Neuronal stem cell (in vitro differentiated cells): ENCODE measurements at regions not wholly inside any gene's neighbourhood (a gene's known extent, or its start where the extent isn't known, plus 50 kb on each side); places are given as distances from the start of the nearest gene placed in this dataset.

Experiments
- DNase-seq: peaks from one replicate; pipeline ENCODE4 v3.0.0-alpha.2; 2013; ENCODE audit warnings: low spot score
- H2AFZ ChIP-seq: one replicate; pipeline ENCODE4 v1.6.1; 2013; ENCODE audit warnings: mild to moderate bottlenecking, low read length, inconsistent platforms
- H2AK5ac ChIP-seq: 2 replicates; pipeline ENCODE4 v1.6.1; 2013; ENCODE audit warnings: low read depth, mild to moderate bottlenecking, inconsistent platforms, low read length, moderate library complexity, mixed read lengths
- H2BK120ac ChIP-seq: 2 replicates; pipeline ENCODE4 v1.6.1; 2013; ENCODE audit warnings: low read depth, mild to moderate bottlenecking, inconsistent platforms, low read length, moderate library complexity, mixed read lengths
- H2BK12ac ChIP-seq: one replicate; pipeline ENCODE4 v1.6.1; 2013; ENCODE audit warnings: low read length, inconsistent platforms
- H2BK15ac ChIP-seq: 2 replicates; pipeline ENCODE4 v1.6.1; 2013; ENCODE audit warnings: mild to moderate bottlenecking, low read length, inconsistent platforms, mixed read lengths
- H2BK5ac ChIP-seq: one replicate; pipeline ENCODE4 v1.6.1; 2013; ENCODE audit warnings: inconsistent platforms, mild to moderate bottlenecking, low read length, moderate library complexity
- H3K14ac ChIP-seq: one replicate; pipeline ENCODE4 v1.6.1; 2013; ENCODE audit warnings: low read length, inconsistent platforms
- H3K18ac ChIP-seq: 2 replicates; pipeline ENCODE4 v1.6.1; 2013; ENCODE audit warnings: low read length, inconsistent platforms
- H3K23ac ChIP-seq: 2 replicates; pipeline ENCODE4 v1.6.1; 2013; ENCODE audit warnings: low read depth, mild to moderate bottlenecking, mixed read lengths, low read length, inconsistent platforms; ENCODE audit not compliant: poor library complexity
- H3K27ac ChIP-seq: replicated peaks from 3 replicates; pipeline ENCODE4 v1.5.1; 2013; ENCODE audit warnings: low read length, inconsistent platforms
- H3K27me3 ChIP-seq, 3 experiments: 2 replicates each; pipeline ENCODE4 v1.6.1; 2013; ENCODE audit warnings: low read length in 3 of 3, mild to moderate bottlenecking in 2 of 3, inconsistent platforms in 1 of 3, low read depth in 1 of 3, mixed read lengths in 1 of 3, moderate library complexity in 1 of 3; ENCODE audit not compliant: control insufficient read depth in 3 of 3, insufficient read depth in 3 of 3
- H3K36me3 ChIP-seq, 2 donors: replicated peaks in 1 of 2; 2 replicates each; pipeline ENCODE4 v1.6.1; 2013; ENCODE audit warnings: low read length in 2 of 2; ENCODE audit not compliant: control insufficient read depth in 2 of 2, insufficient read depth in 2 of 2
- H3K4ac ChIP-seq: 2 replicates; pipeline ENCODE4 v1.6.1; 2013; ENCODE audit warnings: inconsistent platforms, mild to moderate bottlenecking, low read length, moderate library complexity
- H3K4me1 ChIP-seq, 2 donors: 1 replicate in 1 of 2; 2 replicates in 1 of 2; pipeline ENCODE4 v1.6.1; 2013; ENCODE audit warnings: low read length in 2 of 2, low read depth in 1 of 2; ENCODE audit not compliant: control insufficient read depth in 2 of 2, insufficient read depth in 1 of 2
- H3K4me2 ChIP-seq: one replicate; pipeline ENCODE4 v1.6.1; 2013; ENCODE audit warnings: mild to moderate bottlenecking, low read length, inconsistent platforms; ENCODE audit not compliant: insufficient read depth, poor library complexity, severe bottlenecking
- H3K4me3 ChIP-seq, 2 donors: 2 replicates each; pipeline ENCODE4 v1.5.1; 2013; ENCODE audit warnings: low read length in 2 of 2, mild to moderate bottlenecking in 2 of 2, inconsistent platforms in 1 of 2, moderate library complexity in 1 of 2
- H3K79me1 ChIP-seq: one replicate; pipeline ENCODE4 v1.6.1; 2013; ENCODE audit warnings: low read depth, mild to moderate bottlenecking, inconsistent platforms, low read length, moderate library complexity
- H3K9ac ChIP-seq: one replicate; pipeline ENCODE4 v1.6.1; 2013; ENCODE audit warnings: mild to moderate bottlenecking, low read depth, low read length, inconsistent platforms; ENCODE audit not compliant: poor library complexity
- H3K9me3 ChIP-seq, 2 donors: replicated peaks in 1 of 2; 2 replicates each; pipeline versions ENCODE3 to v1.6.1; 2013; ENCODE audit warnings: low read length in 2 of 2, mild to moderate bottlenecking in 2 of 2, inconsistent platforms in 1 of 2, low read depth in 1 of 2, mixed read lengths in 1 of 2, moderate library complexity in 1 of 2; ENCODE audit not compliant: control insufficient read depth in 2 of 2, insufficient read depth in 1 of 2
- H4K8ac ChIP-seq: one replicate; pipeline ENCODE4 v1.6.1; 2013; ENCODE audit warnings: low read depth, mild to moderate bottlenecking, inconsistent platforms, low read length, moderate library complexity
- H4K91ac ChIP-seq: one replicate; pipeline ENCODE4 v1.6.1; 2013; ENCODE audit warnings: low read length, low read depth, mild to moderate bottlenecking, inconsistent platforms; ENCODE audit not compliant: poor library complexity
- WGBS, 2 donors: extraction: QIAGEN DNeasy Blood & Tissue Kit; methylation state at CpG; one replicate each; pipeline ENCODE4 v1.1.7; 2013; ENCODE audit warnings: missing lambda C conversion rate in 2 of 2, mixed read lengths in 1 of 2; ENCODE audit not compliant: insufficient read length in 2 of 2, insufficient replicate concordance in 1 of 2; ENCODE audit errors: extremely low coverage in 2 of 2; 5-methylcytosine and 5-hydroxymethylcytosine counted together

DNA sequence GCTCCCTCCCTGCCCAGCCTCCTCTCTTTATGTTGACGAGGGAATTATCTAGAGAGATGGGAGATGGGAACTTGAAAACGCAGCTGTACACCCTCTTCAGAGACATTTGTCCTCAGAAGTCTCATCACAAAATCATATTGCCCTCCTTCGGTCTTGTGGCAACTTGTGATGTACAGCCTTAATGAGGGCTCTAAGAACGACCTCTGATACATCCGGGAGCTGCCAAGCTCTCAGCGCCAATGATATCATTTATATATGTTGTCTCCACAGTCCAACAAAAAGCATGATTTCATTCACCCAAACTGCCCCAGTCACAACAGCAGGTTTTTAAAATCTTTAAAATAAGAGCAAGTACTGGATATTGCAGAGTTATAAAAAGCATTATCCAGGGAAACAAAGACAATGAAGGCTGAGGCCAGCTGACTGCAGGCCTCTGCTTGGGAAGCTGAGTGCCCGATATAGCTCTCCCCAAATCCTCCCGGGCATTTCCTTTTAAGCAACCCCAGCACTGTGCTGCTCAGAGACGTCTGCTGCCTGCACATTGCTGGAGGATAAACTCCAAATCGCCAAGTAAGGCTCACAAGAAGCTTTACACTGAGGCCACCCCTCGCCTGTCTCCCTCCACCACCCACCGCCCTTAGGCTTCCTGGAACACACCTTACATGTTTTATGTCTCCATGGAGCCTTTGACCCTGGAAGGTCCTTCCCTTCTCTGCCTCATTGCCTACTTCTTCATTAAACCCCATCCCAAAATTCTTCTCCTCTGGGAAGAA, 236.1 kb downstream of the C1orf94 start:
- Histone ChIP-seq H3K79me1 (no peaks in the 10 kb centered on the region), H3K23ac (no peak overlapping the region), H3K4me1 (no peaks in the 10 kb centered on the region), H3K36me3 (no peaks in the 10 kb centered on the region), H2AFZ (no peak overlapping the region), H3K4ac (no peak overlapping the region), H2BK12ac (no peak overlapping the region), H3K14ac (no peak overlapping the region), H2BK15ac (no peak overlapping the region), H2BK120ac (no peak overlapping the region), H3K18ac (no peak overlapping the region), H2BK5ac (no peak overlapping the region), H2AK5ac (no peak overlapping the region), H3K9ac (no peak overlapping the region), H3K27me3 (peaks cover 0 to 5% (median 0%) of the 10 kb centered on the region in 3 experiments), H4K91ac (no peak overlapping the region), H3K9me3 (no peaks in the 10 kb centered on the region), H3K4me3 (no peak overlapping the region), H3K4me2 (no peak overlapping the region), H4K8ac (no peak overlapping the region), H3K27ac (no peak overlapping the region)
- no CpG with 5 or more reads among the region's 12 CpGs for WGBS, 2 donors
- DNase-seq = no peak

- Histone ChIP-seq H3K23ac (no peak overlapping the region), H4K91ac (no peak overlapping the region), H3K18ac (no peak overlapping the region), H3K79me1 (no peaks in the 10 kb centered on the region), H2BK5ac (no peak overlapping the region), H2BK12ac (no peak overlapping the region), H3K4me3 (no peak overlapping the region), H3K4me2 (no peak overlapping the region), H4K8ac (no peak overlapping the region), H2BK15ac (no peak overlapping the region), H2BK120ac (no peak overlapping the region), H3K27ac (no peak overlapping the region), H3K36me3 (no peaks in the 10 kb centered on the region), H3K14ac (no peak overlapping the region), H3K9ac (no peak overlapping the region), H3K4me1 (no peaks in the 10 kb centered on the region), H2AFZ (no peak overlapping the region), H3K27me3 (peaks cover 0 to 3% (median 0%) of the 10 kb centered on the region in 3 experiments), H3K9me3 (no peaks in the 10 kb centered on the region), H3K4ac (no peak overlapping the region), H2AK5ac (no peak overlapping the region)
- no peak for DNase-seq
- no CpG with 5 or more reads among the region's 6 CpGs for WGBS, 2 donors
Measured at GRCh38 chr1:34415140-34415539, 238.4 kb downstream of the C1orf94 start.

- Histone ChIP-seq H3K14ac (no peak overlapping the region), H3K4me2 (no peak overlapping the region), H3K23ac (no peak overlapping the region), H2AK5ac (no peak overlapping the region), H3K27me3 (no peaks in the 10 kb centered on the region), H4K8ac (no peak overlapping the region), H3K18ac (no peak overlapping the region), H2BK15ac (no peak overlapping the region), H3K79me1 (no peaks in the 10 kb centered on the region), H3K4me3 (no peak overlapping the region), H3K4ac (no peak overlapping the region), H2BK12ac (no peak overlapping the region), H2BK120ac (no peak overlapping the region), H2AFZ (no peak overlapping the region), H3K9me3 (no peaks in the 10 kb centered on the region), H2BK5ac (no peak overlapping the region), H3K9ac (no peak overlapping the region), H3K36me3 (no peaks in the 10 kb centered on the region), H4K91ac (no peak overlapping the region), H3K27ac (no peak overlapping the region), H3K4me1 (no peaks in the 10 kb centered on the region)
- no CpG with 5 or more reads among the region's 3 CpGs for WGBS, 2 donors
- no peak for DNase-seq
Measured at GRCh38 chr1:34418166-34418565, 241.5 kb downstream of the C1orf94 start.

DNA sequence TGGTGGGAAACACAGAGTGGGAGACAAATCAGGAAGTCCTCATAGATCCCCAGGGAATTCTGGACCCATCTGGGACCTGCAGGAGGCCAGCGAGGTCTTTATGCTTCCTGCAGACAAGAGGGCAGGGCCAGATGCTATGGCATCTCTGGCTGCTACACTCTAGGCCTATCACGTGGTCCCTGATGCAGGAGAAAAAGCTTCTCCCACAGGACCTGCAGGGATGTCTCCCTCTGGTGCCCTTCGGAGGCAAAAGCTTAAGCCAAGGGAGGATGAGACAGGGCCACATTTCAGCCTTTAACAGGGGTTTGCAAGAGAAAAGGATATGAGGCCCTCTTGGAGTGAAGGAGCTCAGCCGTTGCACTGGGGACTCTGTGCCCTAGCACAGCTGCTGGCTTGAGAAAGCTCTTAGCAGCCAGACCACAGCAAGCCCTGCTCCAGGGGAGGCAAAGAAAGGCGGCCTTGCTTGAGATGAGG, 243.0 kb downstream of the C1orf94 start:
- H3K79me1 ChIP-seq = no peaks in the 10 kb centered on the region
- no peak overlapping the region for H3K4me3 ChIP-seq
- H4K91ac ChIP-seq = no peak overlapping the region
- no peak overlapping the region for H3K4ac ChIP-seq
- DNase-seq = no peak
- H3K9me3 ChIP-seq = no peaks in the 10 kb centered on the region
- H3K27me3 ChIP-seq = no peaks in the 10 kb centered on the region
- no peak overlapping the region for H3K4me2 ChIP-seq
- H3K14ac ChIP-seq = no peak overlapping the region
- H2AK5ac ChIP-seq = no peak overlapping the region
- H2BK12ac ChIP-seq = no peak overlapping the region
- H2BK15ac ChIP-seq = no peak overlapping the region
- H2AFZ ChIP-seq = no peak overlapping the region
- no peaks in the 10 kb centered on the region for H3K36me3 ChIP-seq
- no peak overlapping the region for H3K18ac ChIP-seq
- H2BK5ac ChIP-seq = no peak overlapping the region
- H3K9ac ChIP-seq = no peak overlapping the region
- H3K23ac ChIP-seq = no peak overlapping the region
- no peak overlapping the region for H2BK120ac ChIP-seq
- WGBS, 2 donors = no CpG with 5 or more reads among the region's 5 CpGs
- no peaks in the 10 kb centered on the region for H3K4me1 ChIP-seq
- no peak overlapping the region for H3K27ac ChIP-seq
- H4K8ac ChIP-seq = no peak overlapping the region
